ENCODE measurements at regions not wholly inside any gene's neighbourhood (a gene's known extent, or its start where the extent isn't known, plus 50 kb on each side); places are given as distances from the start of the nearest gene placed in this dataset.

DNA sequence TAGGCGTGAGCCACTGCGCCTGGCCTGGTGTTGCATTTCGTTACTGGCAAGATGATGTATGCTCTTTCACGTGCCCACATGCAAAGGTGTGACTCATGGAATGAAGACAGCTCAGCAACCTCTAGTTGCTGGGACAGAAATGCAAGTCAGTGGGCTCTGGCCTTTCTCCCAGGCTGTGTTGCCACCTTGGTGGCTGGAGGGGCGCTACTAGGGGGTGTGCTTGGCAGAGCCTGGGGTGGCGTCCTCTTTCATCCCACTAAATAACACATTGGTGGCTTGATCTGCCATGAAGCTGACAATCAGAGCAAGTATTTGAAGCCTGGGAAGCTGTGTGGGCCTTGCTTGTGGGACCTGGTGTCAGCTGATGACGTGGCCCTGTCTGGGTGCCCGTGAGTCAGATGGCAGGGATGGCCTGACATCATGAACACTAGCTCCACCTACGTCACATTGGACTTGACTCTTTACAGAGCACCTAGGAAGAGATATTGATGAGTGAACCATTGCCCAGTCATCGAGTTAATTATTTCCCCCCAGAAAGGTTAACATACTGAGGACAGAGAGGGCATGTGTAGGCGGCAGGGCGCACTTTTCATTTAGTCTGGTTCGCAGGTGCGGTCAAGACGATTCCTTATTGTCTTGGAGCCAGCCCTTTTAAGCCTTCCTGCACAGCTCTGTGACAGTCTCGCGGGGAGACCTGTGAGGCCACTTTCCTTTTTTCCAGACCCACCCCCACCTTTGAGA is 154.2 kb downstream of the TM9SF2 start:
- no peak overlapping the region for H2AFZ ChIP-seq (ENCODE audit: insufficient read depth, low read depth, low read length, poor library complexity, severe bottlenecking)
- Mint-ChIP-seq H3K4me1 (peaks cover 20% of the 10 kb centered on the region), H3K9me3 (peaks cover 0 to 2% (median 0%) of the 10 kb centered on the region in 7 donors), H3K36me3 (no peaks in the 10 kb centered on the region), H3K4me3 (no peak overlapping the region), H3K27me3 (ENCODE audit: low read depth in 3 of 3) (peaks cover 40 to 46% (median 44%) of the 10 kb centered on the region in 3 donors), H3K27ac (no peak overlapping the region)
- no peak for DNase-seq
- no peaks in the 10 kb centered on the region for H4K20me1 ChIP-seq (ENCODE audit: insufficient read depth, low read length)
- no peaks in the 10 kb centered on the region for H3K79me2 ChIP-seq (ENCODE audit: insufficient read depth, low read length)
- TF ChIP-seq, protein P1, sequence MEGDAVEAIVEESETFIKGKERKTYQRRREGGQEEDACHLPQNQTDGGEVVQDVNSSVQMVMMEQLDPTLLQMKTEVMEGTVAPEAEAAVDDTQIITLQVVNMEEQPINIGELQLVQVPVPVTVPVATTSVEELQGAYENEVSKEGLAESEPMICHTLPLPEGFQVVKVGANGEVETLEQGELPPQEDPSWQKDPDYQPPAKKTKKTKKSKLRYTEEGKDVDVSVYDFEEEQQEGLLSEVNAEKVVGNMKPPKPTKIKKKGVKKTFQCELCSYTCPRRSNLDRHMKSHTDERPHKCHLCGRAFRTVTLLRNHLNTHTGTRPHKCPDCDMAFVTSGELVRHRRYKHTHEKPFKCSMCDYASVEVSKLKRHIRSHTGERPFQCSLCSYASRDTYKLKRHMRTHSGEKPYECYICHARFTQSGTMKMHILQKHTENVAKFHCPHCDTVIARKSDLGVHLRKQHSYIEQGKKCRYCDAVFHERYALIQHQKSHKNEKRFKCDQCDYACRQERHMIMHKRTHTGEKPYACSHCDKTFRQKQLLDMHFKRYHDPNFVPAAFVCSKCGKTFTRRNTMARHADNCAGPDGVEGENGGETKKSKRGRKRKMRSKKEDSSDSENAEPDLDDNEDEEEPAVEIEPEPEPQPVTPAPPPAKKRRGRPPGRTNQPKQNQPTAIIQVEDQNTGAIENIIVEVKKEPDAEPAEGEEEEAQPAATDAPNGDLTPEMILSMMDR (IDR thresholded peaks at IDR 0.05), result no peak
- peaks cover 35 to 46% of the 10 kb centered on the region in 2 donors for H3K27me3 ChIP-seq (ENCODE audit: control insufficient read depth in 2 of 2, insufficient read depth in 2 of 2, low read length in 2 of 2)
- H3K27ac ChIP-seq (ENCODE audit: low read depth in 1 of 2, low read length in 2 of 2), result no peak overlapping the region
- 89% methylated on average over 11 of the region's 17 CpGs for WGBS (ENCODE audit: insufficient coverage)
- no peak overlapping the region for H3K4me2 ChIP-seq (replicated peaks; ENCODE audit: extremely low read depth, low read length, poor library complexity, severe bottlenecking)
- intact Hi-C loops (cut with micrococcal nuclease), result loop anchor here (10.0 kb wide), 3 partner anchors 859 to 889 kb away; no protein-coding TSS in a partner anchor
- no peaks in the 10 kb centered on the region for H3K36me3 ChIP-seq (replicated peaks in 1 of 2; ENCODE audit: control insufficient read depth in 1 of 2, insufficient read depth in 2 of 2, low read length in 2 of 2)
- no peak overlapping the region for H3K4me3 ChIP-seq (replicated peaks in 1 of 3; ENCODE audit: low read depth in 2 of 3, low read length in 3 of 3)
- no peaks in the 10 kb centered on the region for H3K9me3 ChIP-seq (replicated peaks in 1 of 2; ENCODE audit: control insufficient read depth in 1 of 2, insufficient read depth in 1 of 2, low read length in 2 of 2)
- H3K4me1 ChIP-seq (ENCODE audit: control insufficient read depth in 1 of 2, insufficient read depth in 2 of 2, low read length in 2 of 2), result peaks cover 9 to 12% of the 10 kb centered on the region in 2 donors
- H3K9ac ChIP-seq (ENCODE audit: insufficient read depth, low read length, poor library complexity, severe bottlenecking), result no peak overlapping the region

DNA sequence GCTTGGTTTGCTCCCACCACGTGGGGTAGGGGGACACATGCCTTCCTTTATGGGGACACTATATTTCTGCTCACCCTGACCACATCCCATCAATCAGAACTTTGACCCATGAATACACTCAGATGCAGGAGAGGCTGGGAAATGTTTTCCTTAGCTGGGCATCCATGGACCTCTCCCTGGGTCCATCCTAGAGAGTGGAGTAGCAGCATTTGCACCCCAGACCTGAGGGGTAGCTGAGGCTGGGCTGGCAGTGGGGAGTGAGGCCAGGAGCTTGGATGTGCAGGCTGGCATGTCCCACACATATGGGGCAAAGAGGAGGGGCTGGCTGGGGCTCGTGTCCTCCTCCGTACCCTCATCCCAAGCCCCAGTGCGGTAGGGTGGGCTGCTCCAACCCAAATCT is 152.8 kb downstream of the TM9SF2 start:
- WGBS (ENCODE audit: insufficient coverage), result no CpG with 5 or more reads among the region's 4 CpGs
- DNase-seq, result no peak
- no peak overlapping the region for H3K27ac Mint-ChIP-seq
- Histone ChIP-seq H3K9me3 (replicated peaks in 1 of 2; ENCODE audit: control insufficient read depth in 1 of 2, insufficient read depth in 1 of 2, low read length in 2 of 2) (no peaks in the 10 kb centered on the region), H2AFZ (ENCODE audit: insufficient read depth, low read depth, low read length, poor library complexity, severe bottlenecking) (no peak overlapping the region), H3K27ac (ENCODE audit: low read depth in 1 of 2, low read length in 2 of 2) (no peak overlapping the region), H3K27me3 (ENCODE audit: control insufficient read depth in 2 of 2, insufficient read depth in 2 of 2, low read length in 2 of 2) (peaks cover 25 to 32% of the 10 kb centered on the region in 2 donors), H3K36me3 (replicated peaks in 1 of 2; ENCODE audit: control insufficient read depth in 1 of 2, insufficient read depth in 2 of 2, low read length in 2 of 2) (no peaks in the 10 kb centered on the region), H3K4me2 (replicated peaks; ENCODE audit: extremely low read depth, low read length, poor library complexity, severe bottlenecking) (no peak overlapping the region), H3K4me3 (replicated peaks in 1 of 3; ENCODE audit: low read depth in 2 of 3, low read length in 3 of 3) (no peak overlapping the region), H4K20me1 (ENCODE audit: insufficient read depth, low read length) (no peaks in the 10 kb centered on the region), H3K9ac (ENCODE audit: insufficient read depth, low read length, poor library complexity, severe bottlenecking) (no peak overlapping the region), H3K79me2 (ENCODE audit: insufficient read depth, low read length) (no peaks in the 10 kb centered on the region), H3K4me1 (ENCODE audit: control insufficient read depth in 1 of 2, insufficient read depth in 2 of 2, low read length in 2 of 2) (peaks cover 9 to 12% of the 10 kb centered on the region in 2 donors)
- peaks cover 31 to 33% (median 32%) of the 10 kb centered on the region in 3 donors for H3K27me3 Mint-ChIP-seq (ENCODE audit: low read depth in 3 of 3)
- peaks cover 0 to 2% (median 0%) of the 10 kb centered on the region in 7 donors for H3K9me3 Mint-ChIP-seq
- intact Hi-C loops (cut with micrococcal nuclease), result loop anchor here (10.0 kb wide), 3 partner anchors 861 to 891 kb away; no protein-coding TSS in a partner anchor
- TF ChIP-seq, protein P1 (IDR thresholded peaks at IDR 0.05), result no peak
- no peak overlapping the region for H3K4me3 Mint-ChIP-seq
- H3K36me3 Mint-ChIP-seq, result no peaks in the 10 kb centered on the region
- peaks cover 20% of the 10 kb centered on the region for H3K4me1 Mint-ChIP-seq
